ENCODE measurements at regions not wholly inside any gene's neighbourhood (a gene's known extent, or its start where the extent isn't known, plus 50 kb on each side); places are given as distances from the start of the nearest gene placed in this dataset.

DNA sequence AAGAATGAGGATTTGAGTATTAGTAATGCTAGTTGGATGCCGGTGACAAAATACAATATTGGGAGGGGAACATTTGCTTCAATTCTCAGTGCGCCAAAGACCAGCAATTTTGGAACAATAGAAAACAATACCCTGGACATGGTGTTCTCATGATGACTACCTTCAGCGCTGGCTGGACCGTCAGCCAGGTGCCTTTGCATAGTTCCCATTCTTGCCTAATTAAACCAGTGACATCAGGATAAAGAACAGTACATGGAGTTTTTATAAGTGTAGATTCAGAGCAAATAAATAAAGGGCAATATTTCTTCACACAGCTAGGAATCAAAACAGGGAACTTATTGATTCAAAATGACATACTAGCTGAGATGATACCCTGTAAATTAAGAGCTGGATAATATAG, 404.8 kb upstream of the RORA start:
- Histone ChIP-seq H3K36me3 (ENCODE audit: control insufficient read depth, insufficient read depth, low read length) (no peaks in the 10 kb centered on the region), H3K4me3 (ENCODE audit: low read depth, low read length) (no peak overlapping the region), H3K27me3 (ENCODE audit: control insufficient read depth, insufficient read depth, low read length) (no peaks in the 10 kb centered on the region)
- CTCF ChIA-PET, result no interaction called here
- DNase-seq (ENCODE audit: low read depth), result no peak
- POLR2A ChIA-PET, result no interaction called here
- no peak for TF ChIP-seq CTCF (IDR thresholded peaks at IDR 0.05; ENCODE audit: insufficient read depth, low read depth, low read length)

- ChIA-PET POLR2A (no interaction called here), CTCF (no interaction called here)
- Histone ChIP-seq H3K4me3 (ENCODE audit: low read depth, low read length) (no peak overlapping the region), H3K36me3 (ENCODE audit: control insufficient read depth, insufficient read depth, low read length) (no peaks in the 10 kb centered on the region), H3K27me3 (ENCODE audit: control insufficient read depth, insufficient read depth, low read length) (no peaks in the 10 kb centered on the region)
- TF ChIP-seq CTCF (IDR thresholded peaks at IDR 0.05; ENCODE audit: insufficient read depth, low read depth, low read length), result no peak
- DNase-seq (ENCODE audit: low read depth), result no peak
Observed at GRCh38 chr15:61629269-61629668, 400.2 kb upstream of the RORA start.

DNA sequence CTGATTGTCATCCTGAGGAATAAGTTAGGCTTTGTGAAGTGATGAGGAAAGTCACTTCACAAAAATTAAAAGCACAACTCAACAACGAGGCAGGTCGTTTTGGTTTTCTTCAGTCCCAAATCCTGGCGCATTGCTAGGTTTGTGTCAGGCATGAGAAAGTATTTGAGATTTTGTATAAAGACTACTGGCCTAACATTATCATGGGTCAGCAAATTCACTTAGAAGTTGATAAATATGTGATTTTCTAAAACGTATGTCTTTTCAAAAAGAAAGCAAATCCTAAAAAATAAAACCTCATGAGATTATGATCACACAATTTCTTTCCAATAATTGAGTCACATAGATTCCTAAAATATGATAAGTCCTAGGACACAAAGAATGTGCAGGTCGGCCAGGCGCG, 395.8 kb upstream of the RORA start:
- POLR2A ChIA-PET, result no interaction called here
- H3K36me3 ChIP-seq (ENCODE audit: control insufficient read depth, insufficient read depth, low read length), result no peaks in the 10 kb centered on the region
- no peaks in the 10 kb centered on the region for H3K27me3 ChIP-seq (ENCODE audit: control insufficient read depth, insufficient read depth, low read length)
- DNase-seq (ENCODE audit: low read depth), result no peak
- TF ChIP-seq CTCF (IDR thresholded peaks at IDR 0.05; ENCODE audit: insufficient read depth, low read depth, low read length), result no peak
- CTCF ChIA-PET, result no interaction called here
- H3K4me3 ChIP-seq (ENCODE audit: low read depth, low read length), result no peak overlapping the region

DNA sequence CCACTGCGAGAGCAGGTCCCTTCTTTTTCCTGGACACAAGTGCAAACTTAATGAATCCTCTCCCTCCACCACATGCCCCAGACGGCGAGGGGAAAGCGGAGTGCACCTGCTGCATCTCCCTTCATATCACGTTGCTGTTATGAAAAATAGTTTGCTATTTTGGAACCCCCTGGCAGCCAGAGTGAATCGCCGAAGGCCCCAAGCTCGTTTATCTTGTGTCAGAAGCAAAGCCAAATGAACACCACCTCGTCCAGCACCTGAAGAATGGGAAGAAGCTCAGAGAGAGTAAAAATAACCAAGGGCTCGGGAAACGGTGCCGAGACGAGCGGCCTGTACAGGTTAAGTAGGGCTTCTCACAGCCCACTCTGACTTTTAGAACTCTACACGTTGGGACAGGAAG, 394.6 kb upstream of the RORA start:
- POLR2A ChIA-PET, result no interaction called here
- Histone ChIP-seq H3K4me3 (ENCODE audit: low read depth, low read length) (no peak overlapping the region), H3K27me3 (ENCODE audit: control insufficient read depth, insufficient read depth, low read length) (no peaks in the 10 kb centered on the region), H3K36me3 (ENCODE audit: control insufficient read depth, insufficient read depth, low read length) (no peaks in the 10 kb centered on the region)
- no peak for TF ChIP-seq CTCF (IDR thresholded peaks at IDR 0.05; ENCODE audit: insufficient read depth, low read depth, low read length)
- no peak for DNase-seq (ENCODE audit: low read depth)
- CTCF ChIA-PET, result no interaction called here

DNA sequence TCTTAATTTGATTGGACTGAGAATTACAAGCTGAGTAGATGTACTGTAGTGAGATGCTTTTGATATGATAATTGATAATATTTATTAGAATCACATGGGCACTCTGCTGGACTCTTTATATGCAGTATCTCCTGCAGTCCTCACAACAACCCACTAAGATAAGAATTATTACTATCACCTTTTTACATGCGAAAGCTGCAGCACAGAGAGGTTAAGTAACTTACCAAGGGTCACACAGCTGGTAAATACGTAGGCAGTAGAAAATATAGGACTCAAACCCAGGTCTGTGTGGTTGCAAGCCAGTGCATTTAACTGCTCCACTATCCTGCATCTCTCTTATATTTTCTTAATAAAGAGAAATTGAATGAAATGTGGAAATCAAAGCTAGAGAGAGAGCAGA, 392.8 kb upstream of the RORA start:
- TF ChIP-seq CTCF (IDR thresholded peaks at IDR 0.05; ENCODE audit: insufficient read depth, low read depth, low read length), result no peak
- POLR2A ChIA-PET, result no interaction called here
- CTCF ChIA-PET, result interaction anchor here (0.8 kb wide), 1 partner anchor 24 kb away, joined by 3 read pairs; no protein-coding TSS in a partner anchor
- no peak overlapping the region for H3K4me3 ChIP-seq (ENCODE audit: low read depth, low read length)
- no peak for DNase-seq (ENCODE audit: low read depth)
- H3K27me3 ChIP-seq (ENCODE audit: control insufficient read depth, insufficient read depth, low read length), result no peaks in the 10 kb centered on the region
- H3K36me3 ChIP-seq (ENCODE audit: control insufficient read depth, insufficient read depth, low read length), result no peaks in the 10 kb centered on the region

All from BJ (cell line).